Stimulated activated naive CD4-positive, alpha-beta T cell treated with Interleukin-2 at 50 U/mL for 16 hours (primary cell): ENCODE measurements at regions not wholly inside any gene's neighbourhood (a gene's known extent, or its start where the extent isn't known, plus 50 kb on each side); places are given as distances from the start of the nearest gene placed in this dataset.

Experiments used
- DNase-seq: peaks from one replicate; lab custom pipeline; 2025; lab: John Stamatoyannopoulos, UW

GRCh38 chr11:116598556-116598955 is 174.2 kb downstream of the BUD13 start:
- no peak for DNase-seq

GRCh38 chr11:116598036-116598435 is 174.8 kb downstream of the BUD13 start:
- no peak for DNase-seq

GRCh38 chr11:116596346-116597260 is 176.2 kb downstream of the BUD13 start:
- no peak for DNase-seq

GRCh38 chr11:116595305-116595880 is 177.4 kb downstream of the BUD13 start:
- no peak for DNase-seq

- DNase-seq = no peak
Observed at GRCh38 chr11:116590844-116591570, 181.8 kb downstream of the BUD13 start.

- DNase-seq = no peak
Observed at GRCh38 chr11:116589402-116589801, 183.4 kb downstream of the BUD13 start.

- no peak for DNase-seq
Observed at GRCh38 chr11:116586392-116586791, 186.4 kb downstream of the BUD13 start.

GRCh38 chr11:116582571-116582970 is 190.2 kb downstream of the BUD13 start:
- no peak for DNase-seq

GRCh38 chr11:116581349-116581748 is 191.4 kb downstream of the BUD13 start:
- no peak for DNase-seq

GRCh38 chr11:116580799-116581198 is 192.0 kb downstream of the BUD13 start:
- DNase-seq = no peak

GRCh38 chr11:116579857-116580727 is 192.7 kb downstream of the BUD13 start:
- no peak for DNase-seq

GRCh38 chr11:116579031-116579653 is 193.6 kb downstream of the BUD13 start:
- no peak for DNase-seq

- DNase-seq = no peak
Observed at GRCh38 chr11:116577956-116578355, 194.8 kb downstream of the BUD13 start.

GRCh38 chr11:116577273-116577672 is 195.5 kb downstream of the BUD13 start:
- DNase-seq = no peak

GRCh38 chr11:116576526-116576925 is 196.3 kb downstream of the BUD13 start:
- no peak for DNase-seq

GRCh38 chr11:116567721-116568242 is 205.0 kb downstream of the BUD13 start:
- no peak for DNase-seq

- no peak for DNase-seq
Observed at GRCh38 chr11:116563712-116564047, 209.1 kb downstream of the BUD13 start.

- no peak for DNase-seq
Observed at GRCh38 chr11:116563028-116563711, 209.6 kb downstream of the BUD13 start.

GRCh38 chr11:116560589-116560988 is 212.2 kb downstream of the BUD13 start:
- no peak for DNase-seq

- DNase-seq = no peak
Observed at GRCh38 chr11:116558504-116559211, 214.1 kb downstream of the BUD13 start.
